AG09309 (cell line): ENCODE measurements at regions not wholly inside any gene's neighbourhood (a gene's known extent, or its start where the extent isn't known, plus 50 kb on each side); places are given as distances from the start of the nearest gene placed in this dataset.

Experiments used
- DNase-seq: peaks from one replicate; pipeline ENCODE4 v3.0.0-alpha.2; 2010; ENCODE audit warnings: low read depth
- H3K4me3 ChIP-seq: 2 replicates; pipeline ENCODE4 v1.5.1; 2011; ENCODE audit warnings: mild to moderate bottlenecking, low read depth, low read length, moderate library complexity; ENCODE audit not compliant: control insufficient read depth
- TF ChIP-seq, protein P1 (sequence below): IDR thresholded peaks from 2 replicates; pipeline ENCODE4 v1.5.1; 2011; ENCODE audit warnings: mild to moderate bottlenecking, low read depth, low read length, inconsistent platforms; ENCODE audit not compliant: insufficient read depth, control insufficient read depth; ENCODE audit errors: missing control alignments

DNA sequence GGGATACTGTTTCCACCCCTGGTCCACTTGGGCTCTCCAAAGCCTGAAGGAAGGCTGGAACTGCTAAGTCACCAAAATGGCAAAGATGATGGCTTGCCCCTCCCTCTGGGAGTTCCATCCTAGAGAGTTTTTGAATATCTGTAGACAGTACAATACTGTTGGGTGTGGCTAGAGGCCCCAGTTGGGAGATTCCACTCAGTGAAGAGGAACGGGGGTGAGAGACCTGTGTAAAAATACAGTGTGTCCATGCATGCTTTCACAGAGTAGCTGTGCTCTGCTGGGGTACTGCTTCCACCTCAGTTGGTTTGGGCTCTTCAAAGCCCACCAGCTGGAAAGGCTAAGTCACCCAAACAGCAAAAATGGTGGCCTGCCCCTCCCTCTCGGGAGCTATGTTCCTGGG lies 109.8 kb upstream of the APOOL start:
- no peak overlapping the region for H3K4me3 ChIP-seq
- no peak for DNase-seq
- TF ChIP-seq, protein P1, sequence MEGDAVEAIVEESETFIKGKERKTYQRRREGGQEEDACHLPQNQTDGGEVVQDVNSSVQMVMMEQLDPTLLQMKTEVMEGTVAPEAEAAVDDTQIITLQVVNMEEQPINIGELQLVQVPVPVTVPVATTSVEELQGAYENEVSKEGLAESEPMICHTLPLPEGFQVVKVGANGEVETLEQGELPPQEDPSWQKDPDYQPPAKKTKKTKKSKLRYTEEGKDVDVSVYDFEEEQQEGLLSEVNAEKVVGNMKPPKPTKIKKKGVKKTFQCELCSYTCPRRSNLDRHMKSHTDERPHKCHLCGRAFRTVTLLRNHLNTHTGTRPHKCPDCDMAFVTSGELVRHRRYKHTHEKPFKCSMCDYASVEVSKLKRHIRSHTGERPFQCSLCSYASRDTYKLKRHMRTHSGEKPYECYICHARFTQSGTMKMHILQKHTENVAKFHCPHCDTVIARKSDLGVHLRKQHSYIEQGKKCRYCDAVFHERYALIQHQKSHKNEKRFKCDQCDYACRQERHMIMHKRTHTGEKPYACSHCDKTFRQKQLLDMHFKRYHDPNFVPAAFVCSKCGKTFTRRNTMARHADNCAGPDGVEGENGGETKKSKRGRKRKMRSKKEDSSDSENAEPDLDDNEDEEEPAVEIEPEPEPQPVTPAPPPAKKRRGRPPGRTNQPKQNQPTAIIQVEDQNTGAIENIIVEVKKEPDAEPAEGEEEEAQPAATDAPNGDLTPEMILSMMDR: no peak

DNA sequence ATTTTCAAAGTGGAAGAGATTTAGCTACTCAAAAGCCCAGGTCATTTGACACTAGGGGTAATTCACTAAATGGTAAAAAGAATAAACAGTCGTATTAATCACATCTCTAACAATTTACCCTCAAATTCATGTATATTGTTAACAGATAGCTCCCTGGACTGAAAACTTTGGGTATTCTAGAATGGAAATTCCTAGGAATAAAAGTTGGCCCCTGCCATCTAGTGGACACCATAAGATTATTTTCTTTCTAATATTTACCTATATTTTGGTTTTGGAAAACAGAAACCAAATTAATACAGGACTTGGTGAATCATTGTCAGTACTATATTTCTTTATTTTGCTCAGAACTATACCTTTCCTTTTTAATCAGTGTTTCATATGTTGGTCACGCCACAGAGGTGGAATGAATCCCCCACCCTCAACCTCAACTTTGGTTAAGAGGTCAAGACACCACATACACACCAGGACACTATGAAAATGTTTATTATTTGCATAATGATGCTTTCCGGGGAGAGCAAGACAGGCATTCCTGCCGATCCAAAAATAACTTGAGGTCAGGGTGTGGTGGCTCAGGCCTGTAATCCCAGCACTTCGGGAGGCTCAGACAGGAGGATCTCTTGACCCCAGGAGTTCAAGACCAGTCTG lies 96.2 kb upstream of the APOOL start:
- no peak for DNase-seq
- TF ChIP-seq, protein P1: no peak
- H3K4me3 ChIP-seq: no peak overlapping the region

DNA sequence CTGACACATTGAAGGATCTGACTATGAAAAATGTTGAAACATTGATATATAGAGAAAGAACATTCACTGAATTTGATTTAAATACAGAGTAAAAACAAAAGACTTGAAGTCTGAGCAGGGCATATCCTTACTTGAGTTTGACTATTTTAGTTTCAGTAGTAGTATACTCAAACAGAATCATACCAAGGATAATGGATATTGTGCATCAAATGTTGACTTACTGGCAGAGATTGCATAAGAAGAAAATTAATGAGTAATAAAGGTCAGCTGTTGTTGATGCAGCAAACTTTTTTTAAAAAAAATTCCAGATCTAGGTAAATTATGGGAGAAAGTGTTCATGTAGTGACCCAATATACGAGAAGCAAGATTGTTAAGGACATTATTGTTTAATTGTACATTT lies 94.5 kb upstream of the APOOL start:
- H3K4me3 ChIP-seq: no peak overlapping the region
- TF ChIP-seq, protein P1: no peak
- DNase-seq: no peak

DNA sequence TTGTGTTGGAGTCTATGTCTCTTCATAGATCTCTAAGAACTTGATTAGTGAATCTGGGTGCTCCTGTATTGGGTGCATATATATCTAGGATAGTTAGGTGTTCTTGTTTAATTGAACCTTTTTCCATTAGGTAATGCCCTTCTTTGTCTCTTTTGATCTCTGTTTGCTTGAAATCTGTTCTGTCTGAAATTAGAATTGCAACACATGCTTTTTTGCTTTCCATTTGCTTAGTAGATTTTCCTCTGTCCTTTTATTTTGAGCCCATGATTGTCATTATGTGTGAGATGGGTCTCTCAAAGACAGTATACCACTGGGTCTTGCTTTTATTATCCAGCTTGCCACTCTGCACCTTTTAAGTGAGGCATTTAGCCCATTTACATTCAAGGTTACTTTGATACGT lies 79.1 kb upstream of the APOOL start:
- DNase-seq: no peak
- H3K4me3 ChIP-seq: no peak overlapping the region
- TF ChIP-seq, protein P1: no peak

DNA sequence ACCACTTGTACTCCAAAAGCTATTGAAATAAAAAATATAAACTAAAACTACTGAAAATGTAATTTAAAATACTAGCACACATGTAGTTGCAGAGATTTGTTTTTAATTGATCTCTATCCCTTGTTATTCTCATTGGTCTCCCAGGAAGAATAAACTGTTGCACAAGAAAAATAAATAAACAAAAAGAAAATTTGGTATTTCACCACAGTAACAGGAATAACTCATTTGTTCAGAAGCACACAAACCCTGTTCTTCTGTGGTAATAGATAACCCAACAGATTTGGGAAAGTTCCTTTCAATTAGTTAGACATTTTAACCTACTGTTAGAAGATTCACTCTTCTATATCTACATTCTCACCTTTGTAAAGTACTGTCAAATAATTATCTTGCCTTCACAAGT lies 70.9 kb upstream of the APOOL start:
- TF ChIP-seq, protein P1: no peak
- no peak for DNase-seq
- H3K4me3 ChIP-seq: no peak overlapping the region

DNA sequence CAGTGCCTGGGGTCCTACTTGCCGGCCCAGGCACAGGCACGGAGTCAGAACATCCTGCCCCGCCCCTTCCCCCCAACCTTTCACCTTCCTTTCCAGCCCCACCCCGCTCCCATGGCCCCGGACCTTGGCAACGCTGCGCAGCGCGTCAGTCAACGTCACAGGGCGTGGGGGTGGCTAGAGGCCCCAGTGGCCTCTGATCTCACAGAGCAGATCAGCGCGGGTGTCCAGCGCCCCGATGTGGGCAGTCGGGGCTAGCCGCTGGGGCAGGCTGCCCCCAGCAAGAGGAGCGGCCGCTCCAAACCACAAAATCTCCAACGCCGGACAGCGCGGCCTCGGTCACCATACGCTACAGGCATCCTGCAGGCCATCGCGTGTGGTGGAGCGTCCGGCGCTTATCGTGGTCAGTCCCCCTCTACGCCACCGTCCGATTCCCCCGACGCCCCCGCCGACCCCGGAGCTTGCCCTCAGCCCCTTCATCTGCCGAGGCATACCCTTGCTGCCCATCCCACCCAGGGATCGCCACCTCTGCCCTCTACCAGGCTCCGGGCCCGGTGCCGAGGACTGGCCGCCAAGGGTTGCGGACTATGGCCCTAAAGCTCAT lies 69.6 kb upstream of the APOOL start:
- no peak overlapping the region for H3K4me3 ChIP-seq
- DNase-seq: no peak
- TF ChIP-seq, protein P1: no peak
